Parathyroid adenoma (tissue), 2 donors: ENCODE measurements at regions not wholly inside any gene's neighbourhood (a gene's known extent, or its start where the extent isn't known, plus 50 kb on each side); places are given as distances from the start of the nearest gene placed in this dataset.

Experiments
- H2AFZ ChIP-seq: fragments of 300-600 bp; sonication (generic); one replicate; pipeline ENCODE4 v1.7.0; 2017; ENCODE audit warnings: antibody characterized with exemption, mild to moderate bottlenecking
- H3K27ac ChIP-seq: fragments of 300-600 bp; sonication (generic); one replicate; pipeline ENCODE4 v1.7.0; 2017
- H3K27me3 ChIP-seq: fragments of 300-600 bp; sonication (generic); one replicate; pipeline ENCODE4 v1.7.0; 2017; ENCODE audit warnings: low read length; ENCODE audit not compliant: control insufficient read depth, insufficient read depth
- H3K36me3 ChIP-seq: fragments of 300-600 bp; sonication (generic); one replicate; pipeline ENCODE4 v1.7.0; 2017; ENCODE audit warnings: low read length; ENCODE audit not compliant: control insufficient read depth, insufficient read depth
- H3K4me1 ChIP-seq: fragments of 300-600 bp; sonication (generic); one replicate; pipeline ENCODE4 v1.7.0; 2017; ENCODE audit warnings: control low read depth
- H3K4me2 ChIP-seq: fragments of 300-600 bp; sonication (generic); one replicate; pipeline ENCODE4 v1.7.0; 2017; ENCODE audit warnings: low read length
- H3K4me3 ChIP-seq: fragments of 300-600 bp; sonication (generic); one replicate; pipeline ENCODE4 v1.7.0; 2017; ENCODE audit warnings: low read depth, low read length
- H3K79me2 ChIP-seq: fragments of 300-600 bp; sonication (generic); one replicate; pipeline ENCODE4 v1.7.0; 2017; ENCODE audit warnings: control low read depth
- H3K9ac ChIP-seq: fragments of 300-600 bp; sonication (generic); one replicate; pipeline ENCODE4 v1.7.0; 2017; ENCODE audit warnings: mild to moderate bottlenecking
- H3K9me3 ChIP-seq: fragments of 300-600 bp; sonication (generic); one replicate; pipeline ENCODE4 v1.7.0; 2017; ENCODE audit warnings: low read length; ENCODE audit not compliant: control insufficient read depth
- CTCF ChIP-seq: fragments of 300-600 bp; sonication (generic); IDR thresholded peaks from one replicate; pipeline ENCODE4 v1.7.0; 2017; ENCODE audit warnings: antibody characterized with exemption, mild to moderate bottlenecking
- donor health status: primary hyperparathyroidism.

DNA sequence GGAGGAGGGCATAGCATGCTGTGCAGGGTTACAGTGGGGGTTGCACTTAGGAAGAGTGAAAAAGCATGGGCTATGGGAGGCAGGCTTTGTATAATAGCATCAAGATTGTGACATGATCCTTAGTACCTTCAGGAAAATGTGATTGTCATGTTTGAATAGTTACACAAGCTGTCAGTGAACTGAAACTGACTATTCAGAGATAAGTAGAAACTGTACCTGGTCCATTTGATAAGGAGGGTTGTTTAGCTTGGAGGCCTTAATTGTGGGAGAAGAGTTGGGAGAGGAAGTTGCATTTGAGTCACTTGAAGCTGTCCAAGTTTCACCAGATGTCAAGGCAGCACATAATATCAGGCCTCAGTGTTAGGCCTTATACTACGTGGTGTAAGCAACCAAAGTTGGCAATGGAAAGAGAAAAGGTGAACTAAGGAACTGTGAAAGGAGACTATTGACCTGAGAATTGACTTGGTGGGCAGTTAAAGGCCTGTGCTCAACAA, 85.0 kb downstream of the TEX13C start:
- no peak overlapping the region for H3K9ac ChIP-seq
- no peak for TF ChIP-seq CTCF

DNA sequence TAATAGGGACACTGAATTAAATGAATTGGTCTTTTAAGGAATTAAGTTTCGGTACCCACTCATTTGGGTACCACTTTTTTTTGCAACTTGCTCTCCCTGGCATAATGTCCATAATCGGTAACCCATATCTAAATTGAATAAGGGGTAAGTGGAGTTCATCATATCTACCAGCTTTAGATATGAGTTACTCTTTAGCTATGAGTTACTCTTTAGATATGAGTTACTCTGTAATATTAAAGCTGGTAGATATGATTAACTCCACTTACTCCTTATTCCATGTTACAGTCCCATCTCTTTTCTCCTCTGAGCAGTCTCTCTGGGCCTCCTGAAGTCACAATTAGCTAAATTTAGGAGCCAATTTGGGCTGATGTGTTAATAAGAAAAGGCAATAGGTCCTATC, 85.7 kb downstream of the TEX13C start:
- Histone ChIP-seq H3K9me3 (no peaks in the 10 kb centered on the region), H3K27me3 (no peaks in the 10 kb centered on the region), H3K4me3 (no peak overlapping the region), H3K27ac (no peak overlapping the region), H3K79me2 (no peaks in the 10 kb centered on the region), H2AFZ (no peak overlapping the region), H3K4me2 (no peak overlapping the region), H3K36me3 (no peaks in the 10 kb centered on the region), H3K4me1 (no peaks in the 10 kb centered on the region), H3K9ac (no peak overlapping the region)
- no peak for TF ChIP-seq CTCF

More for the DNA sequence above, 85.0 kb downstream of the TEX13C start:
- Histone ChIP-seq H3K27me3 (no peaks in the 10 kb centered on the region), H3K27ac (no peak overlapping the region), H3K4me2 (no peak overlapping the region), H3K36me3 (no peaks in the 10 kb centered on the region), H3K4me3 (no peak overlapping the region), H3K79me2 (no peaks in the 10 kb centered on the region), H3K4me1 (no peaks in the 10 kb centered on the region), H2AFZ (no peak overlapping the region), H3K9me3 (no peaks in the 10 kb centered on the region)

GRCh38 chrX:125407314-125407713, 87.6 kb downstream of the TEX13C start:
- H3K79me2 ChIP-seq = no peaks in the 10 kb centered on the region
- H3K9ac ChIP-seq = no peak overlapping the region
- H3K9me3 ChIP-seq = no peaks in the 10 kb centered on the region
- H3K27me3 ChIP-seq = no peaks in the 10 kb centered on the region
- TF ChIP-seq CTCF = no peak
- H3K4me2 ChIP-seq = no peak overlapping the region
- no peak overlapping the region for H3K4me3 ChIP-seq
- no peak overlapping the region for H2AFZ ChIP-seq
- no peak overlapping the region for H3K27ac ChIP-seq
- no peaks in the 10 kb centered on the region for H3K4me1 ChIP-seq
- no peaks in the 10 kb centered on the region for H3K36me3 ChIP-seq

DNA sequence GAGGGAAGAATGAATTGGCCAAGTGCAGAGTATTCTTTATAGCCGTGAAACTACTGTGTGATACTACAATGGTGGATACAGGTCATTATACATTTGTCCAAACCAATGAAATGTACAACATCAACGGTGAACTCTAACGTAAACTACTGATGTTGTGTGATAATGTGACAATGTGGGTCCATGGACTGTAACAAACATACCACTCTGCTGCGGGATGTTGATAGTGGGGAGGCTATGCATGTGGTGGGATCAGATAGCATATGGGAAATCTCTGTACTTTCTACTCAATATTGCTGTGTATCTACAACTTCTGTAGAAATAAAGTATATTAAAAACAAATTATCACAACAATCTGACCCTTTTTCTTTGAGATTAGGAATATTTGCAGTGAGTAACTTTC, 101.1 kb downstream of the TEX13C start:
- H3K27ac ChIP-seq = no peak overlapping the region
- no peak overlapping the region for H3K4me2 ChIP-seq
- no peak overlapping the region for H3K9ac ChIP-seq
- no peak for TF ChIP-seq CTCF
- H2AFZ ChIP-seq = no peak overlapping the region
- H3K4me1 ChIP-seq = no peaks in the 10 kb centered on the region
- H3K36me3 ChIP-seq = no peaks in the 10 kb centered on the region
- no peaks in the 10 kb centered on the region for H3K27me3 ChIP-seq
- H3K79me2 ChIP-seq = no peaks in the 10 kb centered on the region
- H3K9me3 ChIP-seq = no peaks in the 10 kb centered on the region
- H3K4me3 ChIP-seq = no peak overlapping the region

DNA sequence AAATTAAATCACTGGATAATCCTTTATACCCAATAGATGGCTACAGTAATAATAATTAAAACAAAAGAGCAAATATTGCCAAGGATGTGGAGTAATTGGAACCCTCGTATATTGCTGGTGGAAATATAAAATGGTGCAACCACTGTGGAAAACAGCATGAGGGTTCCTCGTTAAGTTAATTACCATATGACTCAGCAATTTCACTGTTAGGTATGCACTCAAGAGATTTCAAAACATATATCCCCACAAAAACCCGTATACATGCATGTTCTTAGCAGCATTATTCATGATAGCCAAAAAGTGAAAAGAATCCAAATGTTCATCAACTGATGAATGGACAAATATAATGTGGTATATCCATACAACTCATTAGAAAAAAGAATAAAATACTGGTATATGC, 103.3 kb downstream of the TEX13C start:
- no peaks in the 10 kb centered on the region for H3K79me2 ChIP-seq
- H3K27me3 ChIP-seq = no peaks in the 10 kb centered on the region
- H3K4me2 ChIP-seq = no peak overlapping the region
- TF ChIP-seq CTCF = no peak
- H3K4me1 ChIP-seq = no peaks in the 10 kb centered on the region
- H3K4me3 ChIP-seq = no peak overlapping the region
- no peak overlapping the region for H2AFZ ChIP-seq
- no peak overlapping the region for H3K9ac ChIP-seq
- H3K27ac ChIP-seq = no peak overlapping the region
- no peaks in the 10 kb centered on the region for H3K9me3 ChIP-seq
- H3K36me3 ChIP-seq = no peaks in the 10 kb centered on the region
